ENCODE measurements at regions not wholly inside any gene's neighbourhood (a gene's known extent, or its start where the extent isn't known, plus 50 kb on each side); places are given as distances from the start of the nearest gene placed in this dataset.

GRCh38 chr9:96159596-96159995, 142.4 kb downstream of the HSD17B3 start:
- H3K4me3 ChIP-seq: no peak overlapping the region
- TF ChIP-seq CTCF (IDR thresholded peaks at IDR 0.05): no peak
- no peaks in the 10 kb centered on the region for H3K4me1 ChIP-seq
- ATAC-seq (no peak), DNase-seq (no peak), FAIRE-seq (no peak)
- no peak overlapping the region for H3K27ac ChIP-seq
- WGBS, 2 donors: 79 to 85% methylated on average over 4 of the region's 4 CpGs
- H3K27me3 ChIP-seq: no peaks in the 10 kb centered on the region
- H3K9me3 ChIP-seq: no peaks in the 10 kb centered on the region
- intact Hi-C loops (cut with DNase I): no loop called here
- H3K36me3 ChIP-seq: no peaks in the 10 kb centered on the region

GRCh38 chr9:96158909-96159575, 142.9 kb downstream of the HSD17B3 start:
- no peaks in the 10 kb centered on the region for H3K27me3 ChIP-seq
- FAIRE-seq (no peak), DNase-seq (no peak), ATAC-seq (no peak)
- WGBS, 2 donors: 59 to 70% methylated on average over 9 of the region's 9 CpGs
- H3K27ac ChIP-seq: no peak overlapping the region
- intact Hi-C loops (cut with DNase I): no loop called here
- no peaks in the 10 kb centered on the region for H3K36me3 ChIP-seq
- no peaks in the 10 kb centered on the region for H3K4me1 ChIP-seq
- TF ChIP-seq CTCF (IDR thresholded peaks at IDR 0.05): no peak
- H3K4me3 ChIP-seq: no peak overlapping the region
- no peaks in the 10 kb centered on the region for H3K9me3 ChIP-seq

DNA sequence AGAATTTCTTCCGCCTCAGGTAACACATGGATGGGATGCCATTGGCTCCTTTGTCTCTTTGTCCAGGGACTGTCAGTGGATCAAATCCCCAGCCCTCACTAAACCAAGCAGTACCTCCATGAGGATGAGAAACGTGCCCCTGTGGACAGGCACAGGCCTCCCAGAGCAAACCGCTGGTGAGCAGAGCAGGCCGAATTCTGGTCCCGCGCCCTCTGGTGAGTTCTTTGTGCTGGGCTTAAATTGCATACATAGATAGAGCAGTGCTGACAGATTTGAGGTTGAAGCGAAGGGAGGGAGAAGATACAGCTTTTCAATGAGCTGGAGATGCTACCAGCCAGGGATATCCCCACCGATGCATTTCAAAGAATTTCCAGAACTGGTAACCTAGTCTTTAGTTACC, 143.8 kb downstream of the HSD17B3 start:
- no peaks in the 10 kb centered on the region for H3K27me3 ChIP-seq
- no peaks in the 10 kb centered on the region for H3K36me3 ChIP-seq
- H3K9me3 ChIP-seq: no peaks in the 10 kb centered on the region
- WGBS, 2 donors: 87 to 93% methylated on average over 8 of the region's 8 CpGs
- ATAC-seq (no peak), FAIRE-seq (no peak), DNase-seq (no peak)
- no peak for TF ChIP-seq CTCF (IDR thresholded peaks at IDR 0.05)
- H3K27ac ChIP-seq: no peak overlapping the region
- no peaks in the 10 kb centered on the region for H3K4me1 ChIP-seq
- H3K4me3 ChIP-seq: no peak overlapping the region
- intact Hi-C loops (cut with DNase I): no loop called here

DNA sequence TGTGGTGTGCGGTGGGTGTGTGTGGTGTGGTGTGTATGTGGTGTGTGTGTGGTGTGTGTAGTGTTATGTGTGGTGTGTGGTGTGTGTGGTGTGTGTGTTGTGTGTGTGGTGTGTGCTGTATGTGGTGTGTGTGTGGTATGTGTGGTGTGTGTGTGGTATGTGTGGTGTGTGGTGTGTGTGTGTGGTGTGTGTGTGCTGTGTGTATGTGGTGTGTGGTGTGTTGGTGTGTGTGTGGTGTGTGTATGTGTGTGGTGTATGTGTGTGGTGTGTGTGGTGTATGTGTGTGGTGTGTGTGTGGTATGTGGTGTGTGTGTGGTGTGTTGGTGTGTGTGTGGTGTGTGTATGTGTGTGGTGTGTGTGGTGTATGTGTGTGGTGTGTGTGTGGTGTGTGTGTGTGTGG, 144.3 kb downstream of the HSD17B3 start:
- no peak for ATAC-seq
- FAIRE-seq: no peak
- no peak for DNase-seq
- no peaks in the 10 kb centered on the region for H3K4me1 ChIP-seq
- H3K4me3 ChIP-seq: no peak overlapping the region
- no peaks in the 10 kb centered on the region for H3K36me3 ChIP-seq
- H3K9me3 ChIP-seq: no peaks in the 10 kb centered on the region
- WGBS, 2 donors: 0% methylated on average over 1 of the region's 1 CpG
- no peaks in the 10 kb centered on the region for H3K27me3 ChIP-seq
- H3K27ac ChIP-seq: no peak overlapping the region
- intact Hi-C loops (cut with DNase I): no loop called here
- no peak for TF ChIP-seq CTCF (IDR thresholded peaks at IDR 0.05)

- TF ChIP-seq CTCF (IDR thresholded peaks at IDR 0.05): no peak
- WGBS, 2 donors: 63 to 70% methylated on average over 10 of the region's 10 CpGs
- Histone ChIP-seq H3K27ac (no peak overlapping the region), H3K9me3 (no peaks in the 10 kb centered on the region), H3K27me3 (no peaks in the 10 kb centered on the region), H3K4me1 (no peaks in the 10 kb centered on the region), H3K36me3 (no peaks in the 10 kb centered on the region), H3K4me3 (no peak overlapping the region)
- DNase-seq (no peak), ATAC-seq (no peak), FAIRE-seq (no peak)
- intact Hi-C loops (cut with DNase I): no loop called here
Observed at GRCh38 chr9:96156171-96156974, 145.6 kb downstream of the HSD17B3 start.
